ENCODE measurements at regions not wholly inside any gene's neighbourhood (a gene's known extent, or its start where the extent isn't known, plus 50 kb on each side); places are given as distances from the start of the nearest gene placed in this dataset.

GRCh38 chr6:80530103-80530502, 423.6 kb downstream of the BCKDHB start:
- H3K27me3 ChIP-seq = no peaks in the 10 kb centered on the region
- DNase-seq (no peak), ATAC-seq (no peak)
- H3K4me3 ChIP-seq = no peak overlapping the region
- no peak for TF ChIP-seq CTCF (IDR thresholded peaks at IDR 0.05)
- no peak for TF ChIP-seq POLR2A (IDR thresholded peaks at IDR 0.05)
- WGBS (ENCODE audit: insufficient coverage, low coverage, low lambda C conversion rate, missing lambda C conversion rate) = 72% methylated on average over 3 of the region's 3 CpGs
- no peak overlapping the region for H3K27ac ChIP-seq
- H3K36me3 ChIP-seq = no peaks in the 10 kb centered on the region
- intact Hi-C loops (cut with DNase I) = no loop called here
- no peaks in the 10 kb centered on the region for H3K9me3 ChIP-seq
- H3K4me1 ChIP-seq = peaks cover 0 to 21% (median 7%) of the 10 kb centered on the region in 4 donors

GRCh38 chr6:80528115-80528514, 421.6 kb downstream of the BCKDHB start:
- no peaks in the 10 kb centered on the region for H3K36me3 ChIP-seq
- no peak for TF ChIP-seq POLR2A (IDR thresholded peaks at IDR 0.05)
- TF ChIP-seq CTCF (IDR thresholded peaks at IDR 0.05) = peak in 3 of 4 donors; percentile 15 to 26 (median 24)
- DNase-seq (no peak), ATAC-seq (peak; percentile 63 to 75 (median 72))
- H3K27me3 ChIP-seq = no peaks in the 10 kb centered on the region
- no peaks in the 10 kb centered on the region for H3K9me3 ChIP-seq
- peak overlapping the region in 2 of 3 donors; percentile 17 to 19 for H3K4me3 ChIP-seq
- peaks cover 0 to 21% (median 7%) of the 10 kb centered on the region in 4 donors for H3K4me1 ChIP-seq
- peak overlapping the region; percentile 47 to 92 (median 81) for H3K27ac ChIP-seq
- intact Hi-C loops (cut with DNase I) = no loop called here

- intact Hi-C loops (cut with DNase I) = no loop called here
- ATAC-seq (peak; percentile 92 to 97 (median 94)), DNase-seq (peak in 1 of 3 donors; percentile 49)
- 17% methylated on average over 7 of the region's 7 CpGs for WGBS (ENCODE audit: insufficient coverage, low coverage, low lambda C conversion rate, missing lambda C conversion rate)
- Histone ChIP-seq H3K27me3 (no peaks in the 10 kb centered on the region), H3K9me3 (no peaks in the 10 kb centered on the region), H3K36me3 (no peaks in the 10 kb centered on the region), H3K27ac (peak overlapping the region; percentile 47 to 92 (median 81)), H3K4me3 (peak overlapping the region in 2 of 3 donors; percentile 17 to 19), H3K4me1 (peaks cover 0 to 21% (median 7%) of the 10 kb centered on the region in 4 donors)
- TF ChIP-seq POLR2A (IDR thresholded peaks at IDR 0.05) = no peak
- no peak for TF ChIP-seq CTCF (IDR thresholded peaks at IDR 0.05)
These were observed 421.1 kb downstream of the BCKDHB start for GRCh38 chr6:80527552-80528052.

GRCh38 chr6:80523531-80523997, 417.1 kb downstream of the BCKDHB start:
- Histone ChIP-seq H3K36me3 (no peaks in the 10 kb centered on the region), H3K27ac (no peak overlapping the region), H3K9me3 (no peaks in the 10 kb centered on the region), H3K27me3 (no peaks in the 10 kb centered on the region), H3K4me3 (no peak overlapping the region), H3K4me1 (peaks cover 0 to 16% (median 5%) of the 10 kb centered on the region in 4 donors)
- TF ChIP-seq POLR2A (IDR thresholded peaks at IDR 0.05) = no peak
- intact Hi-C loops (cut with DNase I) = no loop called here
- 39% methylated on average over 6 of the region's 11 CpGs for WGBS (ENCODE audit: insufficient coverage, low coverage, low lambda C conversion rate, missing lambda C conversion rate)
- ATAC-seq = peak in 1 of 4 donors; percentile 17
- no peak for DNase-seq

GRCh38 chr6:80523010-80523409, 416.5 kb downstream of the BCKDHB start:
- H3K4me1 ChIP-seq = peaks cover 0 to 10% (median 2%) of the 10 kb centered on the region in 4 donors
- WGBS (ENCODE audit: insufficient coverage, low coverage, low lambda C conversion rate, missing lambda C conversion rate) = 63% methylated on average over 5 of the region's 5 CpGs
- no peaks in the 10 kb centered on the region for H3K27me3 ChIP-seq
- H3K27ac ChIP-seq = no peak overlapping the region
- intact Hi-C loops (cut with DNase I) = no loop called here
- ATAC-seq (no peak), DNase-seq (no peak)
- H3K9me3 ChIP-seq = no peaks in the 10 kb centered on the region
- no peak for TF ChIP-seq CTCF (IDR thresholded peaks at IDR 0.05)
- no peak overlapping the region for H3K4me3 ChIP-seq
- no peaks in the 10 kb centered on the region for H3K36me3 ChIP-seq
